MM.1S (cell line): ENCODE measurements at regions not wholly inside any gene's neighbourhood (a gene's known extent, or its start where the extent isn't known, plus 50 kb on each side); places are given as distances from the start of the nearest gene placed in this dataset.

Experiments used
- DNase-seq: peaks from one replicate; pipeline ENCODE4 v3.0.0-alpha.2; 2015
- H2AFZ ChIP-seq: fragments of 300-600 bp; sonication (generic); 2 replicates; pipeline ENCODE4 v1.6.0; 2016; ENCODE audit warnings: antibody characterized with exemption, low read length
- H3F3A ChIP-seq: fragments of 300-600 bp; sonication (generic); 2 replicates; pipeline ENCODE4 v1.6.1; 2016; ENCODE audit warnings: mild to moderate bottlenecking, antibody characterized with exemption, low read length, moderate library complexity, mixed read lengths; ENCODE audit not compliant: insufficient read depth
- H3K27ac ChIP-seq: fragments of 300-600 bp; sonication (generic); 2 replicates; pipeline ENCODE4 v1.5.1; 2016; ENCODE audit warnings: mild to moderate bottlenecking, low read length
- H3K27me3 ChIP-seq: fragments of 300-600 bp; sonication (generic); replicated peaks from 2 replicates; pipeline ENCODE4 v1.6.0; 2016; ENCODE audit warnings: low read length; ENCODE audit not compliant: insufficient read depth
- H3K36me3 ChIP-seq: fragments of 300-600 bp; sonication (generic); replicated peaks from 2 replicates; pipeline ENCODE4 v1.6.1; 2016; ENCODE audit warnings: mild to moderate bottlenecking, low read length, mixed read lengths; ENCODE audit not compliant: insufficient read depth
- H3K4me1 ChIP-seq: fragments of 300-600 bp; sonication (generic); 2 replicates; pipeline ENCODE4 v1.6.1; 2016; ENCODE audit warnings: low read length, mixed read lengths
- H3K4me2 ChIP-seq: fragments of 300-600 bp; sonication (generic); 2 replicates; pipeline ENCODE4 v1.6.0; 2016; ENCODE audit warnings: low read depth, low read length
- H3K4me3 ChIP-seq: fragments of 300-600 bp; sonication (generic); 2 replicates; pipeline ENCODE4 v1.5.1; 2016; ENCODE audit warnings: low read length, mixed read lengths
- H3K79me2 ChIP-seq: fragments of 300-600 bp; sonication (generic); 2 replicates; pipeline ENCODE4 v1.6.1; 2016; ENCODE audit warnings: mixed run types, low read length, mixed read lengths
- H3K9ac ChIP-seq: fragments of 300-600 bp; sonication (generic); 2 replicates; pipeline ENCODE4 v1.6.1; 2016; ENCODE audit warnings: low read length, mixed read lengths
- H3K9me2 ChIP-seq: fragments of 300-600 bp; sonication (generic); replicated peaks from 2 replicates; pipeline ENCODE4 v1.6.1; 2016; ENCODE audit warnings: mild to moderate bottlenecking, low read length, mixed read lengths; ENCODE audit not compliant: insufficient read depth
- H3K9me3 ChIP-seq: fragments of 300-600 bp; sonication (generic); replicated peaks from 2 replicates; pipeline ENCODE4 v1.6.1; 2016; ENCODE audit warnings: mild to moderate bottlenecking, low read length, mixed read lengths; ENCODE audit not compliant: insufficient read depth
- H4K20me1 ChIP-seq: fragments of 300-600 bp; sonication (generic); 2 replicates; pipeline ENCODE4 v1.6.1; 2016; ENCODE audit warnings: mild to moderate bottlenecking, low read length, moderate library complexity, mixed read lengths; ENCODE audit not compliant: insufficient read depth
- EZH2 ChIP-seq: fragments of 300-600 bp; sonication (generic); optimal IDR thresholded peaks from 2 replicates; pipeline ENCODE3; 2017; ENCODE audit warnings: low read depth, mild to moderate bottlenecking, antibody characterized with exemption, low read length, mixed read lengths
- EZH2phosphoT487 ChIP-seq: fragments of 300-600 bp; sonication (generic); IDR thresholded peaks from 2 replicates; pipeline ENCODE4 v1.6.1; 2018; ENCODE audit warnings: antibody characterized with exemption, low read length
- TF ChIP-seq, protein P1 (sequence below): fragments of 300-600 bp; sonication (generic); IDR thresholded peaks from 2 replicates; pipeline ENCODE4 v1.5.1; 2016; ENCODE audit warnings: antibody characterized with exemption, low read length, mixed read lengths

DNA sequence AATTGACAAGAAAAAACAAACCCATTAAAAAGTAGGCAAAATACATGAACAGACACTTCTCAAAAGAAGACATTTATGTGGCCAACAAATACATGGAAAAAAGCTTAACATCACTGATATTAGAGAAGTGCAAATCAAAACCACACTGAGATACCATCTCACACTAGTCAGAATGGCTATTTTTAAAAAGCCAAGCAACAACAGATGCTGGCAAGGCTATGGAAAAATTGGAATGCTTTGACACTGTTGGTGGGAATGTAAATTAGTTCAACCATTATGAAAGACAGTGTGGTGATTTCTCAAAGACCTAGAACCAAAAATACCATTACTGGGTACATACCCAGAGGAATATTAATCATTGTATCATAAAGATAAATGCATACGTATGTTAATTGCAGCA is 641.1 kb upstream of the B3GALT2 start:
- H4K20me1 ChIP-seq: no peaks in the 10 kb centered on the region
- no peaks in the 10 kb centered on the region for H3K36me3 ChIP-seq
- H3K79me2 ChIP-seq: no peaks in the 10 kb centered on the region
- DNase-seq: no peak
- no peaks in the 10 kb centered on the region for H3F3A ChIP-seq
- no peak overlapping the region for H3K27ac ChIP-seq
- H3K4me3 ChIP-seq: no peak overlapping the region
- no peaks in the 10 kb centered on the region for H3K9me3 ChIP-seq
- H3K27me3 ChIP-seq: no peaks in the 10 kb centered on the region
- H2AFZ ChIP-seq: no peak overlapping the region
- H3K4me1 ChIP-seq: no peaks in the 10 kb centered on the region
- no peak overlapping the region for H3K4me2 ChIP-seq
- TF ChIP-seq, protein P1, sequence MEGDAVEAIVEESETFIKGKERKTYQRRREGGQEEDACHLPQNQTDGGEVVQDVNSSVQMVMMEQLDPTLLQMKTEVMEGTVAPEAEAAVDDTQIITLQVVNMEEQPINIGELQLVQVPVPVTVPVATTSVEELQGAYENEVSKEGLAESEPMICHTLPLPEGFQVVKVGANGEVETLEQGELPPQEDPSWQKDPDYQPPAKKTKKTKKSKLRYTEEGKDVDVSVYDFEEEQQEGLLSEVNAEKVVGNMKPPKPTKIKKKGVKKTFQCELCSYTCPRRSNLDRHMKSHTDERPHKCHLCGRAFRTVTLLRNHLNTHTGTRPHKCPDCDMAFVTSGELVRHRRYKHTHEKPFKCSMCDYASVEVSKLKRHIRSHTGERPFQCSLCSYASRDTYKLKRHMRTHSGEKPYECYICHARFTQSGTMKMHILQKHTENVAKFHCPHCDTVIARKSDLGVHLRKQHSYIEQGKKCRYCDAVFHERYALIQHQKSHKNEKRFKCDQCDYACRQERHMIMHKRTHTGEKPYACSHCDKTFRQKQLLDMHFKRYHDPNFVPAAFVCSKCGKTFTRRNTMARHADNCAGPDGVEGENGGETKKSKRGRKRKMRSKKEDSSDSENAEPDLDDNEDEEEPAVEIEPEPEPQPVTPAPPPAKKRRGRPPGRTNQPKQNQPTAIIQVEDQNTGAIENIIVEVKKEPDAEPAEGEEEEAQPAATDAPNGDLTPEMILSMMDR: no peak
- TF ChIP-seq EZH2: no peak
- TF ChIP-seq EZH2phosphoT487: no peak
- no peak overlapping the region for H3K9ac ChIP-seq
- H3K9me2 ChIP-seq: no peaks in the 10 kb centered on the region

DNA sequence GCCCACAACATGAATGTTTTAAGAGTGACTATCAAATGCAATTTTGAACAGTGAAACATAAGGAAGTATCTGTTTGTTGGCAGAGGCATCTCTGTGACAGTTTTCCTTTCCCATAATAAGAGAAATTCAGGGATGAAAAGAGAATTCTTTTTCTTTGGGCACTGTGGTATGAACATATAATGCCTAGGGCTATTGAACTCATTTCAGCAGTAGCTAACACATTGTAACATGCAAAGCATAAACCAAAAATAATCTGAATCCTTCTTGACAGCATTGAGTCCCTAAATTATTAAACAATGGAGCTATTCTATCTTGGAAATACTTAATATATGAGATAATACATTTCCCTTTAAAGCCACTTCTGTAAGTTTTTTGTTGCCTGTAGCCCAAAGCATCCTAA is 633.0 kb upstream of the B3GALT2 start:
- Histone ChIP-seq H3K27me3 (no peaks in the 10 kb centered on the region), H3K9me3 (no peaks in the 10 kb centered on the region), H3K27ac (no peak overlapping the region), H3K9ac (no peak overlapping the region), H3K4me2 (no peak overlapping the region), H3K4me3 (no peak overlapping the region), H2AFZ (no peak overlapping the region), H3K9me2 (no peaks in the 10 kb centered on the region), H3K36me3 (no peaks in the 10 kb centered on the region), H3K79me2 (no peaks in the 10 kb centered on the region), H3F3A (no peaks in the 10 kb centered on the region), H4K20me1 (no peaks in the 10 kb centered on the region), H3K4me1 (no peaks in the 10 kb centered on the region)
- DNase-seq: no peak
- TF ChIP-seq EZH2 (no peak), EZH2phosphoT487 (no peak)
- TF ChIP-seq, protein P1: no peak

DNA sequence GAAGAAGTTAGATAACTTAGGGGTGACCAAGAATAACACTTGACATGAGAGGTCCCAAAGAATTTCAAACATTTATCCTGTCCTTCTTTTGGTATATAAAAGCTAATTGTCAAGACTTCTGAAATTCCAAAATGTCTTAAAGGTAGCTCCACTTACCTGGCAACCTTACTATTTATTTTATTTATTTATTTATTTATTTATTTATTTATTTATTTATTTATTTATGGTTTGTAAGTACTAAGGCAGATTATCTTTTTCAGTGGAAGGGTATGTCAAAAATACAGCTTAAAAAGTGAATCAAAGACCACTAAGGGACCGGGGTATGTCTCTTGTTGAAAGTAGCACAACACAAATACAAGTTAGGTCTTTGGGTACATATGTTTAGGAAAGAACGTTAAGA is 620.8 kb upstream of the B3GALT2 start:
- H3K9me2 ChIP-seq: no peaks in the 10 kb centered on the region
- no peak for DNase-seq

More for the DNA sequence above, 620.8 kb upstream of the B3GALT2 start:
- TF ChIP-seq EZH2 (no peak), EZH2phosphoT487 (no peak)
- TF ChIP-seq, protein P1: no peak
- H3K4me3 ChIP-seq: no peak overlapping the region
- no peaks in the 10 kb centered on the region for H3K36me3 ChIP-seq
- H3K4me1 ChIP-seq: no peaks in the 10 kb centered on the region
- H3K4me2 ChIP-seq: no peak overlapping the region
- no peaks in the 10 kb centered on the region for H3F3A ChIP-seq
- no peaks in the 10 kb centered on the region for H3K9me3 ChIP-seq
- H3K27ac ChIP-seq: no peak overlapping the region
- no peaks in the 10 kb centered on the region for H3K79me2 ChIP-seq
- no peak overlapping the region for H3K9ac ChIP-seq
- no peaks in the 10 kb centered on the region for H4K20me1 ChIP-seq
- H3K27me3 ChIP-seq: no peaks in the 10 kb centered on the region
- H2AFZ ChIP-seq: no peak overlapping the region
